Endothelial cell of umbilical vein (primary cell): ENCODE measurements at regions not wholly inside any gene's neighbourhood (a gene's known extent, or its start where the extent isn't known, plus 50 kb on each side); places are given as distances from the start of the nearest gene placed in this dataset.

ENCODE experiments used
- BruUV-seq: library from RNA; stranded (reverse); fragments of 400-500 nt; replicated peaks from 2 replicates; lab custom pipeline; 2021; lab: Mats Ljungman, UMichigan
- CTCF ChIA-PET: fragments of 300-600, 350-600 bp; sonication (Branson Sonifier 250); formaldehyde crosslinking; loops from one replicate; lab custom pipeline; 2021; ENCODE audit warnings: antibody characterized with exemption, inconsistent platforms; lab: Charles Lee
- POLR2A ChIA-PET: fragments of 300-600, 350-600 bp; sonication (Branson Sonifier 250); formaldehyde crosslinking; loops from one replicate; lab custom pipeline; 2021; ENCODE audit warnings: antibody characterized with exemption, inconsistent platforms; lab: Charles Lee
- DNase-seq: peaks from one replicate; pipeline ENCODE4 v3.0.0-alpha.2; 2011; ENCODE audit warnings: low read depth, low spot score
- FAIRE-seq: peaks from 2 replicates; lab custom pipeline; 2011; peaks lifted over from hg19 to GRCh38; lab: Jason Lieb, UNC
- H2AFZ ChIP-seq: 2 replicates; pipeline ENCODE4 v1.6.0; 2012; ENCODE audit warnings: low read depth, low read length, control low read depth, inconsistent platforms
- H3K27ac ChIP-seq: 2 replicates; pipeline ENCODE4 v1.5.1; 2011; ENCODE audit warnings: low read depth, mild to moderate bottlenecking, control low read depth, low read length, moderate library complexity; ENCODE audit not compliant: insufficient read depth
- H3K27me3 ChIP-seq, 2 experiments: 2 replicates each; pipeline versions ENCODE4 v1.6.0 to v1.6.1; 2011; ENCODE audit warnings: low read length in 2 of 2, mixed read lengths in 1 of 2; ENCODE audit not compliant: control insufficient read depth in 2 of 2, insufficient read depth in 2 of 2
- H3K36me3 ChIP-seq, 2 experiments: 2 replicates in 1 of 2; 3 replicates in 1 of 2; pipeline ENCODE4 v1.5.1; 2011; ENCODE audit warnings: low read length in 2 of 2, mild to moderate bottlenecking in 1 of 2, moderate library complexity in 1 of 2; ENCODE audit not compliant: control insufficient read depth in 2 of 2, insufficient read depth in 2 of 2; ENCODE audit errors: extremely low read depth in 1 of 2
- H3K4me1 ChIP-seq: 3 replicates; pipeline ENCODE4 v1.5.1; 2011; ENCODE audit warnings: mild to moderate bottlenecking, low read length; ENCODE audit not compliant: control insufficient read depth, insufficient read depth; ENCODE audit errors: extremely low read depth
- H3K4me2 ChIP-seq: 2 replicates; pipeline ENCODE4 v1.6.1; 2011; ENCODE audit warnings: low read length, control low read depth, mixed read lengths; ENCODE audit not compliant: insufficient read depth
- H3K4me3 ChIP-seq, 3 experiments: fragments of 200-600 bp in 1 of 3; sonication (generic), shearing (Covaris generic) in 1 of 3; replicated peaks in 1 of 3; 2 replicates each; pipeline ENCODE4 v1.5.1; 2011 to 2016; ENCODE audit warnings: control low read depth in 3 of 3, low read length in 3 of 3, mild to moderate bottlenecking in 2 of 3, inconsistent platforms in 1 of 3, low read depth in 1 of 3, moderate library complexity in 1 of 3; ENCODE audit not compliant: insufficient read depth in 1 of 3
- H3K79me2 ChIP-seq: 2 replicates; pipeline ENCODE4 v1.6.0; 2012; ENCODE audit warnings: low read length, inconsistent platforms; ENCODE audit not compliant: control insufficient read depth, insufficient read depth
- H3K9ac ChIP-seq: replicated peaks from 2 replicates; pipeline ENCODE3; 2011; ENCODE audit warnings: low read length, control low read depth; ENCODE audit not compliant: insufficient read depth; ENCODE audit errors: extremely low read depth
- H3K9me1 ChIP-seq: replicated peaks from 3 replicates; pipeline ENCODE4 v1.6.0; 2011; ENCODE audit warnings: mild to moderate bottlenecking, low read length; ENCODE audit not compliant: control insufficient read depth, insufficient read depth; ENCODE audit errors: extremely low read depth
- H3K9me3 ChIP-seq: replicated peaks from 2 replicates; pipeline ENCODE4 v1.5.1; 2012; ENCODE audit warnings: low read length, inconsistent platforms; ENCODE audit not compliant: control insufficient read depth, insufficient read depth
- H4K20me1 ChIP-seq: replicated peaks from 2 replicates; pipeline ENCODE3; 2011; ENCODE audit warnings: mild to moderate bottlenecking, low read length; ENCODE audit not compliant: control insufficient read depth, insufficient read depth; ENCODE audit errors: extremely low read depth
- CTCF ChIP-seq, 2 donors: IDR thresholded peaks; 1 replicate in 1 of 2; 2 replicates in 1 of 2; pipeline ENCODE4 v1.5.1; 2011; ENCODE audit warnings: low read length in 2 of 2, mild to moderate bottlenecking in 2 of 2, moderate library complexity in 2 of 2, control low read depth in 1 of 2, inconsistent platforms in 1 of 2, low read depth in 1 of 2; ENCODE audit not compliant: insufficient read depth in 1 of 2; ENCODE audit errors: extremely low read depth in 1 of 2
- EZH2 ChIP-seq: IDR thresholded peaks from 2 replicates; pipeline ENCODE4 v1.6.1; 2012; ENCODE audit warnings: borderline replicate concordance, low read depth, mild to moderate bottlenecking, moderate library complexity, low read length, inconsistent platforms; ENCODE audit not compliant: severe bottlenecking
- FOS ChIP-seq: IDR thresholded peaks from 2 replicates; pipeline ENCODE4 v1.6.1; 2011; ENCODE audit warnings: mild to moderate bottlenecking, low read length, moderate library complexity, borderline replicate concordance; ENCODE audit not compliant: insufficient read depth
- GATA2 ChIP-seq: IDR thresholded peaks from 2 replicates; pipeline ENCODE4 v1.7.0; 2011; ENCODE audit warnings: low read depth, mild to moderate bottlenecking, moderate library complexity, mixed read lengths, low read length; ENCODE audit not compliant: insufficient read length, insufficient read depth
- JUN ChIP-seq: IDR thresholded peaks from 2 replicates; pipeline ENCODE4 v1.6.1; 2011; ENCODE audit warnings: borderline replicate concordance, low read depth; ENCODE audit not compliant: insufficient read length, insufficient read depth
- MAX ChIP-seq: IDR thresholded peaks from 2 replicates; pipeline ENCODE4 v1.6.1; 2011; ENCODE audit not compliant: insufficient read depth, insufficient read length
- MYC ChIP-seq: IDR thresholded peaks from one replicate; pipeline ENCODE4 v1.6.1; 2011; ENCODE audit warnings: mild to moderate bottlenecking, low read depth, low read length
- POLR2A ChIP-seq: IDR thresholded peaks from 2 replicates; pipeline ENCODE4 v1.6.1; 2012; ENCODE audit warnings: low read depth, mild to moderate bottlenecking, control low read depth, low read length
- POLR2AphosphoS5 ChIP-seq: IDR thresholded peaks from 2 replicates; pipeline ENCODE4 v1.6.1; 2012; ENCODE audit warnings: low read depth, mild to moderate bottlenecking, control low read depth, low read length, moderate library complexity; ENCODE audit not compliant: insufficient read depth
- dilution Hi-C: fragments of 300-500 bp; cut with MboI; formaldehyde crosslinking; loops from one replicate; pipeline ENCODE4 v1.15.0; 2019; ENCODE audit warnings: low sequenced_read_pairs; ENCODE audit not compliant: extremely low pct_ligation_motif_present
- intact Hi-C: fragments of 100-400 bp; cut with micrococcal nuclease; formaldehyde crosslinking; loops from one replicate; pipeline ENCODE4 v1.10.0; 2022

- CTCF ChIA-PET, result no interaction called here
- H3K4me1 ChIP-seq, result no peaks in the 10 kb centered on the region
- no peak overlapping the region for H3K4me2 ChIP-seq
- H3K27me3 ChIP-seq, result no peaks in the 10 kb centered on the region
- intact Hi-C loops (no loop called here), dilution Hi-C loops (no loop called here)
- no peaks in the 10 kb centered on the region for H3K79me2 ChIP-seq
- DNase-seq, result no peak
- no peaks in the 10 kb centered on the region for H3K36me3 ChIP-seq
- no peak for TF ChIP-seq POLR2AphosphoS5
- no peak for TF ChIP-seq MYC
- TF ChIP-seq EZH2, result no peak
- TF ChIP-seq JUN, result no peak
- no peak for TF ChIP-seq GATA2
- no peak for TF ChIP-seq MAX
- no peak for TF ChIP-seq FOS
- no peak for TF ChIP-seq POLR2A
- TF ChIP-seq CTCF (IDR thresholded peaks at IDR 0.05; ENCODE audit: extremely low read depth in 1 of 2, insufficient read depth in 1 of 2, low read depth in 1 of 2, low read length in 2 of 2), result no peak
- H3K9me1 ChIP-seq, result no peaks in the 10 kb centered on the region
- no peak overlapping the region for H2AFZ ChIP-seq
- FAIRE-seq, result no peak
- H3K9me3 ChIP-seq, result peaks cover 22% of the 10 kb centered on the region
- H4K20me1 ChIP-seq, result no peaks in the 10 kb centered on the region
- BruUV-seq, result no TSS peak
- H3K9ac ChIP-seq, result no peak overlapping the region
- POLR2A ChIA-PET, result no interaction called here
- H3K4me3 ChIP-seq, result no peak overlapping the region
- no peak overlapping the region for H3K27ac ChIP-seq
Measured at GRCh38 chr22:48690583-48691317, 1136.9 kb downstream of the BRD1 start.
